DND-41 (cell line): ENCODE measurements at regions not wholly inside any gene's neighbourhood (a gene's known extent, or its start where the extent isn't known, plus 50 kb on each side); places are given as distances from the start of the nearest gene placed in this dataset.

ENCODE experiments used
- ATAC-seq: fragments of 200-7000 bp; cut with Tn5 transposase; 3 replicates; pipeline ENCODE4 v1.9.1; 2021; ENCODE audit warnings: low read depth; ENCODE audit not compliant: insufficient read depth
- DNase-seq: peaks from one replicate; pipeline ENCODE4 v3.0.0-alpha.2; 2020
- H2AFZ ChIP-seq: 2 replicates; pipeline ENCODE4 v1.6.0; 2012; ENCODE audit warnings: low read depth, low read length
- H3K27ac ChIP-seq: 2 replicates; pipeline ENCODE4 v1.5.1; 2012; ENCODE audit warnings: low read length, inconsistent platforms
- H3K27me3 ChIP-seq: fragments of 200-600 bp; sonication (generic); 2 replicates; pipeline ENCODE4 v1.6.0; 2012; ENCODE audit warnings: low read length, mild to moderate bottlenecking, inconsistent platforms; ENCODE audit not compliant: insufficient read depth, poor library complexity
- H3K36me3 ChIP-seq: 2 replicates; pipeline ENCODE4 v1.5.1; 2012; ENCODE audit warnings: low read length, inconsistent platforms; ENCODE audit not compliant: insufficient read depth
- H3K4me1 ChIP-seq: 2 replicates; pipeline ENCODE4 v1.5.1; 2012; ENCODE audit warnings: mild to moderate bottlenecking, low read length; ENCODE audit not compliant: insufficient read depth
- H3K4me2 ChIP-seq: 2 replicates; pipeline ENCODE4 v1.6.0; 2012; ENCODE audit warnings: mild to moderate bottlenecking, moderate library complexity, low read length, inconsistent platforms; ENCODE audit not compliant: insufficient read depth
- H3K4me3 ChIP-seq, 2 experiments: fragments of 200-600 bp in 1 of 2; shearing (Covaris generic) in 1 of 2; 2 replicates each; pipeline ENCODE4 v1.5.1; 2012 to 2016; ENCODE audit warnings: inconsistent platforms in 2 of 2, low read length in 2 of 2, mild to moderate bottlenecking in 2 of 2, low read depth in 1 of 2, moderate library complexity in 1 of 2
- H3K79me2 ChIP-seq: 2 replicates; pipeline ENCODE4 v1.6.0; 2012; ENCODE audit warnings: low read length, inconsistent platforms; ENCODE audit not compliant: insufficient read depth
- H3K9ac ChIP-seq: 2 replicates; pipeline ENCODE4 v1.6.0; 2012; ENCODE audit warnings: low read depth, mild to moderate bottlenecking, inconsistent platforms, low read length, moderate library complexity
- H3K9me3 ChIP-seq: 2 replicates; pipeline ENCODE4 v1.5.1; 2012; ENCODE audit warnings: low read length, moderate library complexity, mild to moderate bottlenecking, inconsistent platforms; ENCODE audit not compliant: insufficient read depth, severe bottlenecking
- H4K20me1 ChIP-seq: 2 replicates; pipeline ENCODE4 v1.6.0; 2012; ENCODE audit warnings: low read length; ENCODE audit not compliant: insufficient read depth
- EZH2 ChIP-seq: IDR thresholded peaks from 3 replicates; pipeline ENCODE4 v1.6.1; 2012; ENCODE audit warnings: borderline replicate concordance, low read depth, mild to moderate bottlenecking, moderate library complexity, low read length, inconsistent platforms; ENCODE audit not compliant: severe bottlenecking
- TF ChIP-seq, protein P1 (sequence below): IDR thresholded peaks from 2 replicates; pipeline ENCODE4 v1.5.1; 2012; ENCODE audit warnings: borderline replicate concordance, low read length, moderate library complexity, mild to moderate bottlenecking; ENCODE audit not compliant: poor library complexity, severe bottlenecking; ENCODE audit errors: extremely low read depth

DNA sequence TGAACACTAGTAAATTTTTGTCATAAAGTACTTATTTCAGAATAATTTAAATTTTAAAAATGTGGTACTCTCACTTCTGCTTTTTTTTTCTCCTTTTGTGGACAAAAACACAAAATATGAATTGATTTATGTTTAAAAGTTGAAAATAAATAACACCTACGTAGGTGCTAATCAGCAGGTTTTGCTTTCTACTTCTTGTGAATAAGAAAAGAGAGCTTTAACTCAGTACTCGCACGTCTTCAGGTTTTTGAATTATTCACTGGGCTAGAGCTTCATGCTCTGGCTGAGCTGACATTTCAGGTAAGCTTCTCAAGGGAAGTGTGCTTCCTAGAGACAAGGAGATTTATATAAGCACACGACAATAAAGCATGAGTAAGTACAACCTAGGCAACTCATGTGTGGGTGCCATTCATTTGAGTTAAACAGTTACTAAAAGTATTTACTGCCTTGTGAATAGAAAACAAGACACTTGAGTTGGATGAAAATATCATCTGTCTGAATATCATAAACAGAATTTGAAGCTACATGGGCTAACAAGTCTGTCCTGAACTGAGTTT is 190.0 kb upstream of the POT1 start:
- no peak overlapping the region for H3K27ac ChIP-seq
- DNase-seq (no peak), ATAC-seq (no peak)
- no peaks in the 10 kb centered on the region for H3K4me1 ChIP-seq
- no peak overlapping the region for H2AFZ ChIP-seq
- TF ChIP-seq, protein P1, sequence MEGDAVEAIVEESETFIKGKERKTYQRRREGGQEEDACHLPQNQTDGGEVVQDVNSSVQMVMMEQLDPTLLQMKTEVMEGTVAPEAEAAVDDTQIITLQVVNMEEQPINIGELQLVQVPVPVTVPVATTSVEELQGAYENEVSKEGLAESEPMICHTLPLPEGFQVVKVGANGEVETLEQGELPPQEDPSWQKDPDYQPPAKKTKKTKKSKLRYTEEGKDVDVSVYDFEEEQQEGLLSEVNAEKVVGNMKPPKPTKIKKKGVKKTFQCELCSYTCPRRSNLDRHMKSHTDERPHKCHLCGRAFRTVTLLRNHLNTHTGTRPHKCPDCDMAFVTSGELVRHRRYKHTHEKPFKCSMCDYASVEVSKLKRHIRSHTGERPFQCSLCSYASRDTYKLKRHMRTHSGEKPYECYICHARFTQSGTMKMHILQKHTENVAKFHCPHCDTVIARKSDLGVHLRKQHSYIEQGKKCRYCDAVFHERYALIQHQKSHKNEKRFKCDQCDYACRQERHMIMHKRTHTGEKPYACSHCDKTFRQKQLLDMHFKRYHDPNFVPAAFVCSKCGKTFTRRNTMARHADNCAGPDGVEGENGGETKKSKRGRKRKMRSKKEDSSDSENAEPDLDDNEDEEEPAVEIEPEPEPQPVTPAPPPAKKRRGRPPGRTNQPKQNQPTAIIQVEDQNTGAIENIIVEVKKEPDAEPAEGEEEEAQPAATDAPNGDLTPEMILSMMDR: no peak
- no peak for TF ChIP-seq EZH2
- H3K4me3 ChIP-seq: no peak overlapping the region
- H3K4me2 ChIP-seq: no peak overlapping the region
- H3K9ac ChIP-seq: no peak overlapping the region
- no peaks in the 10 kb centered on the region for H3K36me3 ChIP-seq
- no peaks in the 10 kb centered on the region for H4K20me1 ChIP-seq
- H3K79me2 ChIP-seq: no peaks in the 10 kb centered on the region
- H3K9me3 ChIP-seq: no peaks in the 10 kb centered on the region
- H3K27me3 ChIP-seq: no peaks in the 10 kb centered on the region

DNA sequence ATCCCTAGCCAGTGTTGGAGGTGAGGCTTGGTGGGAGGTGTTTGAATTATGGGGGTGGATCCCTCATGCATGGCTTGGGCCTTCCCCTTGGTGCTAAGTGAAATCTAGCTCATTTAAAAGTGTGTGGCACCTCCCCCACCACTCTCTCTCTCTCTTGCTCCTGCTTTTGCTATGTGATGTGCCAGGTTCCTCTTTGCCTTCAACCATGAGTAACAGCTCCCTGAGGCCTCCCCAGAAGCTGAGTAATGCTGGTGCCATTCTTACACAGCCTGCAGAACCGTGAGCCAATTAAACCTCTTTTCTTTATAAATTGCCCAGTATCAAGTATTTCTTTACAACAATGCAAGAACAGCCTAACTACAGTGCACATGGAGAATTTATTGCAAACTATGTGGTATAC is 188.8 kb upstream of the POT1 start:
- H3K4me3 ChIP-seq: no peak overlapping the region
- TF ChIP-seq, protein P1: no peak
- no peak for TF ChIP-seq EZH2
- no peak overlapping the region for H3K9ac ChIP-seq
- H3K4me1 ChIP-seq: no peaks in the 10 kb centered on the region
- H3K9me3 ChIP-seq: no peaks in the 10 kb centered on the region
- no peaks in the 10 kb centered on the region for H4K20me1 ChIP-seq
- no peak overlapping the region for H3K27ac ChIP-seq
- no peaks in the 10 kb centered on the region for H3K79me2 ChIP-seq
- H2AFZ ChIP-seq: no peak overlapping the region
- H3K4me2 ChIP-seq: no peak overlapping the region
- no peaks in the 10 kb centered on the region for H3K27me3 ChIP-seq
- no peaks in the 10 kb centered on the region for H3K36me3 ChIP-seq
- ATAC-seq (no peak), DNase-seq (no peak)

DNA sequence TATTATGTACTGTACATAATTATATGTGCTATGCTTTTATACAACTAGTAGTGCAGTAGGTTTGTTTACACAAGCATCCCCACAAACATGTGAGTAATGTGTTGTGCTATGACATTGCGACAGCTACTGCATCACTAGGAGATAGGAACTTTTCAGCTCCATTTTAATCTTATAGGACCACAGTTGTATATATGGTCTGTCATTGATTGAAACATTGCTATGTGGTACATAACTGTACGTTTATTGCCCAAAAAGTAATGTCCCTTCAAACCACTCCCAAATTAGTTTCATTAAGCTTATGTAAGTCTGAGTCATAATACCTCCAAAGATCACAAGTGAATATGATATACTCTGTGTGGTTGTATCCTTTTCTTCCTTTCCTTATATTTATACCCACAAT is 183.2 kb upstream of the POT1 start:
- no peak for DNase-seq
- Histone ChIP-seq H2AFZ (no peak overlapping the region), H3K27ac (no peak overlapping the region), H4K20me1 (no peaks in the 10 kb centered on the region), H3K9me3 (no peaks in the 10 kb centered on the region), H3K9ac (no peak overlapping the region), H3K27me3 (no peaks in the 10 kb centered on the region), H3K36me3 (no peaks in the 10 kb centered on the region), H3K4me2 (no peak overlapping the region), H3K4me1 (no peaks in the 10 kb centered on the region), H3K4me3 (no peak overlapping the region), H3K79me2 (no peaks in the 10 kb centered on the region)
- TF ChIP-seq, protein P1: no peak
- TF ChIP-seq EZH2: no peak
- no peak for ATAC-seq

DNA sequence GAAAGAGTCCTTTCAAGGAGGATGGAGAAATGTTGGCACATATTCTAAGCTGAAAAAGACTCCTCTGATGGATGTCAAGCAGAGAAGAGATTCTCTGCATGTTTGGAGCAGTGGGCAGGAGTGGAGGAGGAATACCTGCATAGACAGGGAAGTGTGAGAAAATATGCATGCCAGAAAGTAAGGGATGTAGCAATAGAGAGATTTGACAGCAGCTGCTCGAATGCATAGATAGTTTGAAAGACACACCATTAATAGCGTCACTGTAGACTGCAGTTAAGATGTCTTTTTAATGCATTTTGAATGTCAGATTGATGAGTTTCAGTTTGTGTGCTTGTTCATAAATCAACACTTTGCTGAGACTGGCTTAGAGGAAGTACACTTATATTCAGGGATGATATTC is 169.9 kb upstream of the POT1 start:
- H3K27me3 ChIP-seq: no peaks in the 10 kb centered on the region
- H3K27ac ChIP-seq: no peak overlapping the region
- H3K4me1 ChIP-seq: no peaks in the 10 kb centered on the region
- H3K79me2 ChIP-seq: no peaks in the 10 kb centered on the region
- TF ChIP-seq, protein P1: no peak
- TF ChIP-seq EZH2: no peak
- no peak overlapping the region for H3K4me2 ChIP-seq
- no peaks in the 10 kb centered on the region for H3K36me3 ChIP-seq
- H3K9me3 ChIP-seq: no peaks in the 10 kb centered on the region
- H2AFZ ChIP-seq: no peak overlapping the region
- no peak overlapping the region for H3K4me3 ChIP-seq
- DNase-seq (no peak), ATAC-seq (no peak)
- H3K9ac ChIP-seq: no peak overlapping the region
- no peaks in the 10 kb centered on the region for H4K20me1 ChIP-seq
